ENCODE measurements at regions not wholly inside any gene's neighbourhood (a gene's known extent, or its start where the extent isn't known, plus 50 kb on each side); places are given as distances from the start of the nearest gene placed in this dataset.

- TF ChIP-seq CTCF (IDR thresholded peaks at IDR 0.05) (no peak), EZH2 (IDR thresholded peaks at IDR 0.05) (no peak), EZH2phosphoT487 (IDR thresholded peaks at IDR 0.05) (no peak)
Observed at GRCh38 chr13:88976466-88976865, 1305.3 kb downstream of the SLITRK5 start.

All from neural progenitor cell (in vitro differentiated cells).